HEK293T (cell line): ENCODE measurements at regions not wholly inside any gene's neighbourhood (a gene's known extent, or its start where the extent isn't known, plus 50 kb on each side); places are given as distances from the start of the nearest gene placed in this dataset.

Experiments
- ARNT ChIP-seq: fragments of 450-650 bp; IDR thresholded peaks from 2 replicates; pipeline ENCODE4 v1.6.1; 2017; ENCODE audit warnings: mild to moderate bottlenecking
- CTBP1 ChIP-seq: fragments of 450-650 bp; IDR thresholded peaks from 2 replicates; pipeline ENCODE4 v1.6.1; 2016; ENCODE audit warnings: borderline replicate concordance
- FOXM1 ChIP-seq: fragments of 450-650 bp; IDR thresholded peaks from 2 replicates; pipeline ENCODE4 v1.6.1; 2017; ENCODE audit warnings: mild to moderate bottlenecking, borderline replicate concordance
- HDGF ChIP-seq: fragments of 450-650 bp; IDR thresholded peaks from 2 replicates; pipeline ENCODE4 v1.6.1; 2017; ENCODE audit warnings: antibody characterized with exemption, borderline replicate concordance
- L3MBTL2 ChIP-seq: fragments of 450-650 bp; conservative IDR thresholded peaks from 2 replicates; pipeline ENCODE4 v1.6.1; 2016; ENCODE audit warnings: mild to moderate bottlenecking
- LEF1 ChIP-seq: fragments of 450-650 bp; IDR thresholded peaks from 2 replicates; pipeline ENCODE4 v1.6.1; 2017; ENCODE audit warnings: mild to moderate bottlenecking, borderline replicate concordance
- TARDBP ChIP-seq: fragments of 450-650 bp; IDR thresholded peaks from 2 replicates; pipeline ENCODE4 v1.6.1; 2016

DNA sequence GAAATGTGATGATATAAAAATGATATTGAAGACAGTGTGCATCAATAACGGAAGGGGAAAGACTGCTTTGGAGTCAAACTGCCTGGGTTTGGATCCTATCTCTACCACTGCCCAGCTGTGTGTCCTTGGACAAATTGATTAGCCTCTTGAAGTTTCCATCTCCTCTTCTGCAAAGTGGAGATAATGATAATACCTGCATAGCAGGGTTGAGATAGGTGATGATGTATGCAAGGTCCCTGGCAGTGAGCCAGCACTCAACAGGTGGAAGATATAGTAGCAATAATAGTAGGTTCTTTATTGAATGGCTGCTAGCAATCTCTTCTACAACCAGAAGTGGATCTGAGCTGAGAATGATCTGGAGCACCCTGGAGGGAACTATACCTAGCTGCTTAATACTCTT, 166.7 kb downstream of the MIS18A start:
- TF ChIP-seq HDGF (no peak), ARNT (no peak), CTBP1 (no peak), L3MBTL2 (no peak), TARDBP (no peak), LEF1 (no peak), FOXM1 (no peak)
